ENCODE measurements at regions not wholly inside any gene's neighbourhood (a gene's known extent, or its start where the extent isn't known, plus 50 kb on each side); places are given as distances from the start of the nearest gene placed in this dataset.

DNA sequence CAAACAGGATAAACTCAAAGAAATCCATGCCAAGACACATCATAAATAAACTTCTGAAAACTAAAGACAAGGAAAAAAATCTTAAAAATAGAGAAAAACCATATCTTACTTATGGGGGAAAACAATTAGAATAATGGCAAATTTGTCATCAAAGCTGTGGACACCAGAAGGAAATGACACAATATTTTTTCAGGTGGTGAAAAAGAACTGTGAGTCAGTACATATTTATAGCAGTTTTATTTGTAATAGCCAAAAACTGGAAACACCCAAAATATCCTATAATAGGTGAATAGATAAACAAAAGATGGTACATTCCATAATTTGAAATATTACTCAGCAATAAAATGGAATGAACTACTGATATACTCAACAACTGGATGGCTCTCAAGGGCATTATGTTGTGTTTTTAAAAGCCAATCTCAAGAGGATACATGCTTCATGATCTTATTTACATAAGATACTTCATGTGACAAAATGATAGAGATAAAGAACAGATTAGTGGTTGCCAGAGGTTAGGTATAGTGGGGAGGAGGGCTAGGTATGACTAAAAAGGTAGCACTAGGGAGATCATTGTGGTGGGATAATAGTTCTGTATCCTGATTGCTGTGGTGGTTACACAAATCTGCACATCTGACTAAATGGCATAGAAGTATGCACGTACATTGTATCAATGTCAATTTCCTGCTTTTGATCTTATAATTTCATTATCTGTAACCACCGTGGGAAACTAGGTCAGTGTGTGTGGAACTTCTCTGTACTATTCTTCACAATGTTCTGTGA is 191.9 kb downstream of the PPP1R2C start:
- TF ChIP-seq, protein P1, sequence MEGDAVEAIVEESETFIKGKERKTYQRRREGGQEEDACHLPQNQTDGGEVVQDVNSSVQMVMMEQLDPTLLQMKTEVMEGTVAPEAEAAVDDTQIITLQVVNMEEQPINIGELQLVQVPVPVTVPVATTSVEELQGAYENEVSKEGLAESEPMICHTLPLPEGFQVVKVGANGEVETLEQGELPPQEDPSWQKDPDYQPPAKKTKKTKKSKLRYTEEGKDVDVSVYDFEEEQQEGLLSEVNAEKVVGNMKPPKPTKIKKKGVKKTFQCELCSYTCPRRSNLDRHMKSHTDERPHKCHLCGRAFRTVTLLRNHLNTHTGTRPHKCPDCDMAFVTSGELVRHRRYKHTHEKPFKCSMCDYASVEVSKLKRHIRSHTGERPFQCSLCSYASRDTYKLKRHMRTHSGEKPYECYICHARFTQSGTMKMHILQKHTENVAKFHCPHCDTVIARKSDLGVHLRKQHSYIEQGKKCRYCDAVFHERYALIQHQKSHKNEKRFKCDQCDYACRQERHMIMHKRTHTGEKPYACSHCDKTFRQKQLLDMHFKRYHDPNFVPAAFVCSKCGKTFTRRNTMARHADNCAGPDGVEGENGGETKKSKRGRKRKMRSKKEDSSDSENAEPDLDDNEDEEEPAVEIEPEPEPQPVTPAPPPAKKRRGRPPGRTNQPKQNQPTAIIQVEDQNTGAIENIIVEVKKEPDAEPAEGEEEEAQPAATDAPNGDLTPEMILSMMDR (IDR thresholded peaks at IDR 0.05; ENCODE audit: control insufficient read depth, insufficient read depth, low read depth, low read length, missing control alignments), result no peak
- no peak overlapping the region for H3K4me3 ChIP-seq (ENCODE audit: control insufficient read depth, low read depth, low read length)
- no peak for DNase-seq (ENCODE audit: low read depth)

GRCh38 chrX:42577936-42578470 is 200.0 kb downstream of the PPP1R2C start:
- TF ChIP-seq, protein P1 (IDR thresholded peaks at IDR 0.05; ENCODE audit: control insufficient read depth, insufficient read depth, low read depth, low read length, missing control alignments), result no peak
- H3K4me3 ChIP-seq (ENCODE audit: control insufficient read depth, low read depth, low read length), result no peak overlapping the region
- no peak for DNase-seq (ENCODE audit: low read depth)

DNA sequence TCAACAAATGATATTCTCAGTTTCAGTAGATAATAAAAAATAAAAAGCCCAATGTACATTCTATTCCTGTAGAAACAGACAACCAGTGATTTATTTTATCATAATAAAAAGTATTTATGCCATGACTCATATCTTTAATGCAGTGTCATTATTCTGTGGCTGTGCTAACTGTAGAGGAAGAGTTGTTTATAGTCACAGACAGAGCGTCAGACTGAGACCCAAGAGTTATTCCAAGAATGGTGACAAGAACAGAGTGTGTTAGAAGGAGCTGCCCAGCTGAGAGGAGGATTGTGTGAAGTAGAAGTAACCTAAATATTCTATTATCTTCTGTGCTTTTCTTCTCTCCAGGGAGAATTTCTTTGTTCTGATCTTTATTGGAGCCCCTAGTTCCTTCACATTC is 210.7 kb downstream of the PPP1R2C start:
- TF ChIP-seq, protein P1 (IDR thresholded peaks at IDR 0.05; ENCODE audit: control insufficient read depth, insufficient read depth, low read depth, low read length, missing control alignments), result no peak
- no peak for DNase-seq (ENCODE audit: low read depth)
- no peak overlapping the region for H3K4me3 ChIP-seq (ENCODE audit: control insufficient read depth, low read depth, low read length)

GRCh38 chrX:42565739-42566138 is 212.2 kb downstream of the PPP1R2C start:
- H3K4me3 ChIP-seq (ENCODE audit: control insufficient read depth, low read depth, low read length), result no peak overlapping the region
- no peak for DNase-seq (ENCODE audit: low read depth)
- TF ChIP-seq, protein P1 (IDR thresholded peaks at IDR 0.05; ENCODE audit: control insufficient read depth, insufficient read depth, low read depth, low read length, missing control alignments), result no peak

DNA sequence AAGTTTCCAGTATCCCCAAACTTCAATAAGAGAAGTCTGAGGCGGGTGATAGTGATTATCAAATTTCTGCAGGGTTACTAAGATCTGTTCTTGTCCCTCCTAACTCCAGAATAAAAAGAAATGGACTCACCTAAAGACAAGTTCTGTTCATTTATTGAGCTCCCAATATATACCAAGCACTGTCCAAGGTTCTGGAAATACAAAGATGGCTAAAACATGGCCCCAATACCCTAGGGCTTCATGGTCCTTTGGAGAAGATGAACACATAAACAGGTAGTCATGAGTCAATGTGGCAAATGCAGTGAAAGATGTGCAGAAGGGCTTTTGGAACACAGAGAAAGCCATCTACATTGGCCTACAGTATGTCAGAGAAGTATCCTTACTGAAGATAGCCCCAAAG is 231.2 kb downstream of the PPP1R2C start:
- H3K4me3 ChIP-seq (ENCODE audit: control insufficient read depth, low read depth, low read length), result no peak overlapping the region
- TF ChIP-seq, protein P1 (IDR thresholded peaks at IDR 0.05; ENCODE audit: control insufficient read depth, insufficient read depth, low read depth, low read length, missing control alignments), result no peak
- DNase-seq (ENCODE audit: low read depth), result no peak

GRCh38 chrX:42544883-42545282 is 233.1 kb downstream of the PPP1R2C start:
- no peak for DNase-seq (ENCODE audit: low read depth)
- H3K4me3 ChIP-seq (ENCODE audit: control insufficient read depth, low read depth, low read length), result no peak overlapping the region
- TF ChIP-seq, protein P1 (IDR thresholded peaks at IDR 0.05; ENCODE audit: control insufficient read depth, insufficient read depth, low read depth, low read length, missing control alignments), result no peak

Measured in AG09309 (cell line).